SK-N-SH treated with all-trans-retinoic acid at 6 μM for 48 hours (cell line): ENCODE measurements at regions not wholly inside any gene's neighbourhood (a gene's known extent, or its start where the extent isn't known, plus 50 kb on each side); places are given as distances from the start of the nearest gene placed in this dataset.

Experiments
- CSDC2 ChIP-seq: fragments of 250-450 bp; sonication (Bioruptor Pico); IDR thresholded peaks from 2 replicates; pipeline ENCODE4 v1.5.0; 2020; ENCODE audit warnings: mild to moderate bottlenecking, moderate library complexity
- RARB ChIP-seq: fragments of 250-450 bp; sonication (Bioruptor Pico); IDR thresholded peaks from 2 replicates; pipeline ENCODE4 v1.8.0; 2021; ENCODE audit warnings: mild to moderate bottlenecking, moderate library complexity
- SNAI2 ChIP-seq: fragments of 250-450 bp; sonication (Bioruptor Pico); IDR thresholded peaks from 2 replicates; pipeline ENCODE4 v1.5.0; 2020; ENCODE audit warnings: mild to moderate bottlenecking, moderate library complexity
- TF ChIP-seq, protein P1 (sequence below): fragments of 250-450 bp; sonication (Bioruptor Pico); IDR thresholded peaks from 2 replicates; pipeline ENCODE4 v1.8.0; 2021; ENCODE audit warnings: low read depth, mild to moderate bottlenecking, moderate library complexity, borderline replicate concordance
- TF ChIP-seq, protein P2 (sequence below): fragments of 250-450 bp; sonication (Bioruptor Pico); IDR thresholded peaks from 2 replicates; pipeline ENCODE4 v1.8.0; 2020; ENCODE audit warnings: mild to moderate bottlenecking, moderate library complexity, borderline replicate concordance

DNA sequence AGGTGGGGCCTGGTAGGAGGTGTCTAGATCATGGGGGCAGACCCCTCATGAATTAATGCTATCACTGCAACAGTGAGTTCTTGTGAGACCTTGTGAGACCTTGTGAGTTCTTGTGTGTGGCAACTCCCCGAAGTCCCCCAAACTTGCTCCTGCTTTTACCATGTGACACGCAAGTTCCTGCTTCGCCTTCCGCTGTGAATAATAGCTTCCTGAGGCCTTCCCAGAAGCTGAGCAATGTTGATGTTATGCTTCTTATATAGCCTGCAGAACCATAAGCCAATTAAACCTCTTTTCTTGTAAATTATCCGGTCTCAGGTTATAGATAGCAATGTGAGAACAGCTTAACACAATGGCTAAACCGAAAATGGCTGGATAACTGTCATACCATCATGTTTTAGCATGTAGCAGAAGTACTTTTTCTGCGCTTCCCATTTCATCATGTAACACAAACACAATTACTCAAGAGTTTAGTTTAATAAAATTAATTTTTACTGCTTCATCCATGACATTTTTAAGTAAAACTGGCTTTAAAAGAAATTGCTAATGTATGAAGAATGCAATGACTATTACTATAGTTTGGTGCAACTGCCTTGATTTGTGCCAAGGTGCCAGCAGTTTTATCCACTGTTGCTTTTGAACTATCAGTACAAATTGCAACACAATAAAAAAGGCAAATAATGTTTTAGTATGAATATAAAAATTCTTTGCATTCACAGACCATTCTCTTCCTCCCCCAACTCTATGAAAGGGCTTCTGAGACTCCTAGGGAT, 87.7 kb upstream of the TMEM168 start:
- TF ChIP-seq RARB (CRISPR knock-in tag) = no peak
- TF ChIP-seq, protein P1, sequence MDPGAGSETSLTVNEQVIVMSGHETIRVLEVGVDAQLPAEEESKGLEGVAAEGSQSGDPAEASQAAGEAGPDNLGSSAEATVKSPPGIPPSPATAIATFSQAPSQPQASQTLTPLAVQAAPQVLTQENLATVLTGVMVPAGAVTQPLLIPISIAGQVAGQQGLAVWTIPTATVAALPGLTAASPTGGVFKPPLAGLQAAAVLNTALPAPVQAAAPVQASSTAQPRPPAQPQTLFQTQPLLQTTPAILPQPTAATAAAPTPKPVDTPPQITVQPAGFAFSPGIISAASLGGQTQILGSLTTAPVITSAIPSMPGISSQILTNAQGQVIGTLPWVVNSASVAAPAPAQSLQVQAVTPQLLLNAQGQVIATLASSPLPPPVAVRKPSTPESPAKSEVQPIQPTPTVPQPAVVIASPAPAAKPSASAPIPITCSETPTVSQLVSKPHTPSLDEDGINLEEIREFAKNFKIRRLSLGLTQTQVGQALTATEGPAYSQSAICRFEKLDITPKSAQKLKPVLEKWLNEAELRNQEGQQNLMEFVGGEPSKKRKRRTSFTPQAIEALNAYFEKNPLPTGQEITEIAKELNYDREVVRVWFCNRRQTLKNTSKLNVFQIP (CRISPR knock-in tag) = no peak
- no peak for TF ChIP-seq CSDC2
- TF ChIP-seq, protein P2, sequence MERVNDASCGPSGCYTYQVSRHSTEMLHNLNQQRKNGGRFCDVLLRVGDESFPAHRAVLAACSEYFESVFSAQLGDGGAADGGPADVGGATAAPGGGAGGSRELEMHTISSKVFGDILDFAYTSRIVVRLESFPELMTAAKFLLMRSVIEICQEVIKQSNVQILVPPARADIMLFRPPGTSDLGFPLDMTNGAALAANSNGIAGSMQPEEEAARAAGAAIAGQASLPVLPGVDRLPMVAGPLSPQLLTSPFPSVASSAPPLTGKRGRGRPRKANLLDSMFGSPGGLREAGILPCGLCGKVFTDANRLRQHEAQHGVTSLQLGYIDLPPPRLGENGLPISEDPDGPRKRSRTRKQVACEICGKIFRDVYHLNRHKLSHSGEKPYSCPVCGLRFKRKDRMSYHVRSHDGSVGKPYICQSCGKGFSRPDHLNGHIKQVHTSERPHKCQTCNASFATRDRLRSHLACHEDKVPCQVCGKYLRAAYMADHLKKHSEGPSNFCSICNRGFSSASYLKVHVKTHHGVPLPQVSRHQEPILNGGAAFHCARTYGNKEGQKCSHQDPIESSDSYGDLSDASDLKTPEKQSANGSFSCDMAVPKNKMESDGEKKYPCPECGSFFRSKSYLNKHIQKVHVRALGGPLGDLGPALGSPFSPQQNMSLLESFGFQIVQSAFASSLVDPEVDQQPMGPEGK = no peak
- TF ChIP-seq SNAI2 (CRISPR knock-in tag) = no peak
